GM13976 (cell line): ENCODE measurements at regions not wholly inside any gene's neighbourhood (a gene's known extent, or its start where the extent isn't known, plus 50 kb on each side); places are given as distances from the start of the nearest gene placed in this dataset.

Experiments used
- DNase-seq: peaks from one replicate; pipeline ENCODE4 v3.0.0; 2012; ENCODE audit warnings: low spot score
- CTCF ChIP-seq: IDR thresholded peaks from 2 replicates; pipeline ENCODE4 v1.5.1; 2012; ENCODE audit warnings: borderline replicate concordance, mild to moderate bottlenecking; ENCODE audit not compliant: insufficient read depth; ENCODE audit errors: extremely low read depth, missing control alignments, control extremely low read depth
- in situ Hi-C: fragments of 300-500 bp; cut with MboI; formaldehyde crosslinking; loops from one replicate; pipeline ENCODE4 v1.12.0; 2022; ENCODE audit warnings: low sequenced_read_pairs, mixed read lengths, inconsistent platforms; ENCODE audit not compliant: unreplicated experiment

- no peak for TF ChIP-seq CTCF
- no peak for DNase-seq
- in situ Hi-C loops, result no loop called here
Observed at GRCh38 chr3:156017352-156018030, 102.9 kb upstream of the KCNAB1 start.

GRCh38 chr3:156024904-156025533 lies 95.4 kb upstream of the KCNAB1 start:
- no peak for DNase-seq
- in situ Hi-C loops, result no loop called here
- TF ChIP-seq CTCF, result no peak

GRCh38 chr3:156029208-156029607 lies 91.2 kb upstream of the KCNAB1 start:
- in situ Hi-C loops, result no loop called here
- no peak for TF ChIP-seq CTCF
- DNase-seq, result no peak

- DNase-seq, result no peak
- in situ Hi-C loops, result no loop called here
- no peak for TF ChIP-seq CTCF
Observed at GRCh38 chr3:156030723-156031122, 89.7 kb upstream of the KCNAB1 start.

- DNase-seq, result no peak
- in situ Hi-C loops, result no loop called here
- TF ChIP-seq CTCF, result no peak
Observed at GRCh38 chr3:156033428-156033827, 87.0 kb upstream of the KCNAB1 start.

- in situ Hi-C loops, result no loop called here
- DNase-seq, result no peak
- TF ChIP-seq CTCF, result no peak
Observed at GRCh38 chr3:156035158-156035557, 85.2 kb upstream of the KCNAB1 start.
